ES-I3 (cell line): ENCODE measurements at regions not wholly inside any gene's neighbourhood (a gene's known extent, or its start where the extent isn't known, plus 50 kb on each side); places are given as distances from the start of the nearest gene placed in this dataset.

ENCODE experiments used
- H3K36me3 ChIP-seq: 2 replicates; pipeline ENCODE4 v1.6.1; 2013; ENCODE audit warnings: mild to moderate bottlenecking, low read length, control low read depth, moderate library complexity; ENCODE audit not compliant: insufficient read depth
- H3K4me1 ChIP-seq: 2 replicates; pipeline ENCODE4 v1.6.1; 2013; ENCODE audit warnings: mild to moderate bottlenecking, control low read depth, low read length; ENCODE audit not compliant: insufficient read depth
- H3K9ac ChIP-seq: 2 replicates; pipeline ENCODE4 v1.6.1; 2013; ENCODE audit warnings: low read depth, mild to moderate bottlenecking, low read length, moderate library complexity
- H3K9me3 ChIP-seq: 2 replicates; pipeline ENCODE4 v1.6.1; 2013; ENCODE audit warnings: mild to moderate bottlenecking, low read length, moderate library complexity; ENCODE audit not compliant: control insufficient read depth, insufficient read depth

DNA sequence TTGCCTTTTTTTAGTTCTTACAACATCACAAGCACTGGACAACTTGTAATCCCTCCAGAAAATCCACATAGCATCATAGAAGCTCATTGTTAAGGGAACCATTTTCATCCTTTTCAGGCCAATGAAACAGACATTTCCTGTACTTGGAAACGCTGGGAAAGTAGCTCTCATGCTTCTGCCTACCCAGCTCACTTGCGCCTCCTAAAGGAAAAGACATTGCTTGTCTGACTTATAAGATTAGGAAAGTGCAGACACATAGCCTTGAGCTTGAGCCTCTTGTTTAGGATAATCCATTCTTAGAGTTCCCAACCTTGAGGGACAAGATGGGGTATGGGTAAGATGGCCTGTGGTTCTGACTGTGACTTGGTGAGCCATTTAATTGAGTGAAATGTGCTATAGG is 589.5 kb downstream of the NOVA1 start:
- H3K9ac ChIP-seq = no peak overlapping the region
- no peaks in the 10 kb centered on the region for H3K36me3 ChIP-seq
- H3K4me1 ChIP-seq = no peaks in the 10 kb centered on the region
- H3K9me3 ChIP-seq = no peaks in the 10 kb centered on the region

DNA sequence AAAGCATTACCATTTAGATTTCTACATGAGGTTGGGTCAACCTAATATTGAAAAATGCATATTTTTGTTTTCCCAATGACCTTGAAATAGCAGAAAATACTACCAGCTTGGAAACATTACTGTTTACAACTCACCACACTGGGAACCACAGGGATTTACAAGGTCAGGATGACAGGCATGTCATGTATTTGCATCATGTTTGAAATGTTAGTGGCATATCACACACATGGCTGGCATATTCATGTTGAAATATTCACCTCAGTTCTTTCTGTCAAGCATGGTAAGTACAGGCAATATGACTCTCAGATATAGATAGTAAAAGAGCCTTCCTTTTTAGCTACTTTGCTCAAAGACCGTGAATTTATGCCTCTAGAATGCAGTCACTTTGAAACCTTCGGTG is 593.5 kb downstream of the NOVA1 start:
- Histone ChIP-seq H3K36me3 (no peaks in the 10 kb centered on the region), H3K9me3 (no peaks in the 10 kb centered on the region), H3K9ac (no peak overlapping the region), H3K4me1 (no peaks in the 10 kb centered on the region)

DNA sequence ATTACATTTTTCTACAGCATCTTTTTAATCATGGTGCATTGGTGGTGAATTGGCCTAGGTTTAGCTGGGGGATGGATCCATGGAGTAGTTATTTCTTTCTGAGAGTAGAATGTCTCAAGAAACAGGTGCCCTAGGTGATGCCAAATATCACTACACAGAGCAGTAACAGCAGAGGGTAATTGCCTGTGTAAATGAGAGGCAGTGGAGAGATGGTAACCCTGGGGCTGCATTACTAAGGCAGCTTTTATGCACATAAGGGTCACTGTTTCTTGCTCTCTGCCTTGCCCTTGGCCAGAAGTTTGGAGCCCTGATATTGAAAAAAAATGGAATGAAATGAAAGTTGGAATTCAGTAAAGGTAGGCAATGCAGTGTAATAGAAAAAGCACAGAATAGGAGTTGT is 604.0 kb downstream of the NOVA1 start:
- Histone ChIP-seq H3K4me1 (no peaks in the 10 kb centered on the region), H3K9me3 (no peaks in the 10 kb centered on the region), H3K36me3 (no peaks in the 10 kb centered on the region), H3K9ac (no peak overlapping the region)

DNA sequence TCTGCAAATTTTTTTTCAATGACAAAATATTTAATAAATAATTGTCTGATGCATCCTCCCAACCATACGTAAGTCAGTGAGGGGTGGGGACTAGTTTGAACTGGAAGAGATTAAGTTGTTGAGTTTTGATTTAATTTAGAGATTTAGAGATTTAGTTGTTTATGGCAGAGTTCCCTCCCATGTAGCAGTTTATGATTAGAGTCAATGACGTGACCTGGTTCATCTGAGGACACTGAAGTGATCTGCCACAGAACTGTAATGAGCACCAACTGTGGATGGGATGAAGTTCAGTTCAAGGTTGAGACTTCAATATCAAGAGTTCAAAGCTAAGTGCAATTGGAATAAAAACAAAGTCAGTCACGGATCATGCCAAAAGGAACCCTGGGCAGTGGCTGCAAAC is 609.3 kb downstream of the NOVA1 start:
- Histone ChIP-seq H3K9ac (no peak overlapping the region), H3K36me3 (no peaks in the 10 kb centered on the region), H3K9me3 (no peaks in the 10 kb centered on the region), H3K4me1 (no peaks in the 10 kb centered on the region)

DNA sequence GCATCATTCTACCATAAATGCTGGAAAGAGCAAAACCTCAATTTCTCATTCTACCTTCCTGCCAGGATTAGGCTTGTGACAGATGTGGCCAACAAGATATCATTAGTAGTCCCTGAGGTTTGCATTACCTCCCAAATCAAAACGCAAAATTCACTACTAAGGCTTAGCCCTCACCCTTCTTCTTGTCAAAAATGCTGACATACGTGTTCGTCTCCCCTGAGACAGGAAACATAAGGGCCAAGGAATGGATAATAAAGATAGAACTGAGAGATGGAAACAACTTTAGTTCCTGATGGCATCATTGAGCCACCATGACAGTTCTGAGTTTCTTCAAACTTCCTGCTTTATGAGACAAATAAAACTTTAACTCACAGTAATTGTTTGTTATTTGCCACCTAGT is 642.1 kb downstream of the NOVA1 start:
- Histone ChIP-seq H3K4me1 (no peaks in the 10 kb centered on the region), H3K9ac (no peak overlapping the region), H3K36me3 (no peaks in the 10 kb centered on the region), H3K9me3 (no peaks in the 10 kb centered on the region)

DNA sequence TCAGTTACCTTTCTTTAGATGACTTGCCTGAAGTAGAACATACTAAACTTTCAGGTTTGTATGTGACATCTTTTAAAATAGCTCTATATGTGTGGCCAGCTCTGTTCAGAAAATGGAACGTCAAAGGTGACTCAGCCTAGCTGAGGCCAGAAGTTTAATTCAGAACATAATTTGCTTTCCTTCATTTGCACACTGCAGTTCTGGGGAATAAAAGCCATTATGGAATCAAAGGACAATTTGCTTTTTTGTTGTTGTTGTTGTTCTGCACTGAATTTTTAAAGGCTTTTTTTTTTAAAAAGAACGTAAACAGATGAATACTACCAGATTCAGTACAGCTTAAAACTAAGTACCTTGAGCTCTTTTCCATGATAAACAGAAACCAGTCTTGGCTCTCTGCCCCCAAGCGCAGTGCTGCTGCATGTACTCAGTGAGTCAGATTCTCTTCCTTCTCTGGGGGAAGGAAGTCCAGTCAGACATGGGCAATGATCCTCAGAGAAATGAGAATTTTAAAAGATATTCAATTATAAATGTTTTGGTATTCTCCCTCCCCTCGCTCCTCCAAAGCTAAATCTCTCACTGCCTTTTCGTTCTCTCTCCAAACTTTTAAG is 644.2 kb downstream of the NOVA1 start:
- no peaks in the 10 kb centered on the region for H3K36me3 ChIP-seq
- no peak overlapping the region for H3K9ac ChIP-seq
- no peaks in the 10 kb centered on the region for H3K9me3 ChIP-seq
- H3K4me1 ChIP-seq = no peaks in the 10 kb centered on the region

DNA sequence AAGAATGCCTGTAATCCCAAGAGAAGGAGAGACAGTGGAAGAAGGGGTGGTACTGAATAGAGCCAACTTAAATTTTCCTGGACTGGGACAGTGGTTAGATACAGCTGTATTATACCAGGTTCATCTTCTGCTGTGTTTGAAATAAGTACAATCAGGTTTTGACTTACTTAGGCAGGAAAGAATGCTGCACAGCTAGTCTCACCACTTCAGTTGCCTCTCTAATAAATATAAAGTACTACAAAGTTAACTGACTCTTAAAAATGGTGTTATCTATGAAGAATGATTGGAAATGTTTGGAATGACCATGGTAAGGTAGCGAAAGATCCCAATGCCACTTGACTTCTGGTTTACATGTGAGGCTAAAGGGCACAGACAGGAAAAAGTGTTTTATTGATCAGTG is 652.1 kb downstream of the NOVA1 start:
- no peaks in the 10 kb centered on the region for H3K36me3 ChIP-seq
- no peaks in the 10 kb centered on the region for H3K9me3 ChIP-seq
- no peak overlapping the region for H3K9ac ChIP-seq
- H3K4me1 ChIP-seq = no peaks in the 10 kb centered on the region

DNA sequence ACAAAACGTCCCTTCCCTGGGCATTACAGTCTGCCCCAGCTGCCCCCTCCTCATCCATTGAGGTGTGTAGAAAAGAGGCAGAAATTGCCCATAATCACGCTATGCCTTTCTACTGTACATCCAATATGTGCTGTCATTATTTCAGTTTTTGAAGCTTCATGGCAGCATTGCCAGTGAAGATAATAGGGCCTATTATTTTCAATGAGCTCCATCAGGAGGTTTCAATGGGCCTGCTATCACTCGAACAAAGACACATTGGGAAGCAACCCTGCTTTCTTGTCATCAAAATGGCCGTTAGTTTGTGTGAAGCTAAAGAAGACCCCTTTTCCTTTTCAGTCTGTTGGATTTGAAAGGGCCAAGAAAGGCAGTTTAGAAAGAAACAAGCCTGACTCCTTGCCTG is 653.8 kb downstream of the NOVA1 start:
- Histone ChIP-seq H3K9me3 (no peaks in the 10 kb centered on the region), H3K4me1 (no peaks in the 10 kb centered on the region), H3K9ac (no peak overlapping the region), H3K36me3 (no peaks in the 10 kb centered on the region)

DNA sequence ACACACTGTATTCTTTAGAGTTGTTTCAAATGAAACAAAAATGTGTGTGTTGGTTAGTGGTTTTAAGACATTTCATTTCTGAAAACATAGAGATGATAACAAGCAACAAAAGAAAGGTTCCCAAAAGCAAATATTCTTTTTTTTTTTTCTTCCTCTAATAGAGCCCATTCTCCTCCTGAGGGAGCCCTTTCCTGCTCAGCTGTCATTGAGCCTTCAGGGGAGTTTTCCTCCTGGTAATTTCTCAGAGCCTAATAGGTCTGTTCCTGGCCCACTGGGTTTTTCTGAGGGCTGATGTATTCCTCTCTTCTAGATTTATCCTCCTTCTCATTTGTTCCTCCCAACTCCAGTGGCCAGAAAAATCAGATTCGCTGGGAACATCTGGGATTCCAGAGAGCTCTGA is 654.5 kb downstream of the NOVA1 start:
- Histone ChIP-seq H3K9me3 (no peaks in the 10 kb centered on the region), H3K4me1 (no peaks in the 10 kb centered on the region), H3K9ac (no peak overlapping the region), H3K36me3 (no peaks in the 10 kb centered on the region)

DNA sequence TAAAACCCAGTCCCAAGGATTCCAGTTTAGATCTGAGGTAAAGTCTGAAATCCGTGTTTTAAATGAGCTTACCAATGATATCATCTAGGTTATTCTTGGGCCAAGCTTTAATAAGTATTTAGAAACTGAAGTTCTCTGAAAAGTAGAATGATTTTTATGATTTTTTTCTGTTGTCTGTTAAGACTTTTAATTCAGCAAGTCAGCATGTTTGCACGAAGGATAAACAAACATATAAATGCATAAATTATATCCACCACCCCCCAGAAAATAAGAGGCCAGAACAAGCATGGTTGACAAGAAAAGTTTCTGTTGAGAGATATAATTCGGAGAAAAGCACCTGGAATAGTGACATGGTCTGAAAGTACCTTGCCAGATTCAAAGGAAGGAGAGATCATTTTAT is 655.7 kb downstream of the NOVA1 start:
- Histone ChIP-seq H3K36me3 (no peaks in the 10 kb centered on the region), H3K9me3 (no peaks in the 10 kb centered on the region), H3K4me1 (no peaks in the 10 kb centered on the region), H3K9ac (no peak overlapping the region)

DNA sequence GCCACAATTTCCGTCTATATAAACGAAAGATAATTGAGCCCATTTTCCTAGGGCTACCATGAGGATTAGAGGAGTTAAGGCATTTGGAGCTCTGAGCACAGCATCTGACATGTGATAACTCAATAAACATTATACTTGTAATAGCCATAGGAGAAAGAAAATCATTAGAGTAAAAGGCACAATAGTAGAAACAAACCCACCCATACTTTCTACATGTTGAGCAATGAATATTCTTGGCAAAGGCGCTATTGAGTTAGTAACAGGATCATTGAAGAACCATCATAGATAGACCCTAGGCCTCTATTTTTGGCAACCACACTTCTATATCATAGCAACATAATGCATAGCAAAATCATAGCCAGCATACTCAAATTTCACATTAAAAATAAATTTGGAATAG is 664.1 kb downstream of the NOVA1 start:
- no peaks in the 10 kb centered on the region for H3K9me3 ChIP-seq
- no peaks in the 10 kb centered on the region for H3K4me1 ChIP-seq
- H3K36me3 ChIP-seq = no peaks in the 10 kb centered on the region
- H3K9ac ChIP-seq = no peak overlapping the region

DNA sequence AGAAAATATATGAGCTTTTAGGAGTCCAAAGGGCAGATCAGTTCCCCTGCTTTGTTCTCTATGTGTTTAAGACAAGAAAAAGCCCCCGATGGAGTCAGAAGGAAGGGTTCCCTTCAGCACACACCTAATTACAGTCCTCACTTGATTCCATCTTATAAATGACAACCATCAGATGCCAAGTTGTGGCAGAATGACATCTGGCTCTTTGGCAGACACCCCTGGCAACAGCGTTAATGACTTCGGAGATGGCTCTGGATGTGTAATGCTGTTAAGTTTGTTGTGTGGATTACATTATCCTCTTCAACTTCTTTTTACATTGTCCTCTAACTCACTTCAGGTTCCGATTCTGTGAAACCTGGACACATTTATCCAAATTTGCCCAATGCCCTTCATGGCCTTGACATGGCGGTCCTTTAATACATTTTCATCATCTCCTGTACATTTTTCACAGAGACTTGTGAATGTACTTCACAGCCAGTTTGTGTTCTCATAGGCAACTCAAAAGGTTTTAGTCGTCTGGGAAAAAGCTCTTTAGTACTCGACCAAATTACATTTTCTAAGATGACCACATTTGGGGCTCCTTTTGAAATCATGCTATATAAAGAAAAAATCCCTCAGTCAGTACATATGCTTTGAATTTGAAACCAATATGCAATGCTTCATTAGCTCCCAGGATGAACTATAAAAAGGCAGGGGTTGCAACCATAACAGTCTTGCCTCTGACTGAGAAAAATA is 667.8 kb downstream of the NOVA1 start:
- no peaks in the 10 kb centered on the region for H3K9me3 ChIP-seq

DNA sequence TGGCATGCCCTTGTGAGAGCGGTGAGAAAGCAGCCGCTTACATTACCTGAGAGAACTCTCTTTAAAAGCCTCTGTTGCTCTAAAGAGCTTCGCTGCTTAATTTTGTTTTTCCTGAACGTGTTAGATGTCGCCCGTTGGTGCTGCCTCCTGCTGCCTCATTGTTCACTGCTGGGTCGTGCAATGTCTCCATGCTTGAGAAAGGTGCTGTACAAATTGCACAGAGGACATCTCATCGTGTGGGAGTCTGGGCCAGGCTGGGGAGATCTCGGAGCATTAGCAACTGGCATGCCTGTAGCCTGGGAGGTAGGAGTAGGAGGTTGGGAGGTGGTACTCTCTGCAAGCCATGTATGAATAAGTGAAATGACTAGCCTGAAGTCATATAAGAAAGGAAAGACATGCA is 686.0 kb downstream of the NOVA1 start:
- no peaks in the 10 kb centered on the region for H3K36me3 ChIP-seq
- H3K9me3 ChIP-seq = no peaks in the 10 kb centered on the region
- no peak overlapping the region for H3K9ac ChIP-seq
- H3K4me1 ChIP-seq = no peaks in the 10 kb centered on the region

More for the DNA sequence above, 667.8 kb downstream of the NOVA1 start:
- Histone ChIP-seq H3K9ac (no peak overlapping the region), H3K36me3 (no peaks in the 10 kb centered on the region), H3K4me1 (no peaks in the 10 kb centered on the region)

DNA sequence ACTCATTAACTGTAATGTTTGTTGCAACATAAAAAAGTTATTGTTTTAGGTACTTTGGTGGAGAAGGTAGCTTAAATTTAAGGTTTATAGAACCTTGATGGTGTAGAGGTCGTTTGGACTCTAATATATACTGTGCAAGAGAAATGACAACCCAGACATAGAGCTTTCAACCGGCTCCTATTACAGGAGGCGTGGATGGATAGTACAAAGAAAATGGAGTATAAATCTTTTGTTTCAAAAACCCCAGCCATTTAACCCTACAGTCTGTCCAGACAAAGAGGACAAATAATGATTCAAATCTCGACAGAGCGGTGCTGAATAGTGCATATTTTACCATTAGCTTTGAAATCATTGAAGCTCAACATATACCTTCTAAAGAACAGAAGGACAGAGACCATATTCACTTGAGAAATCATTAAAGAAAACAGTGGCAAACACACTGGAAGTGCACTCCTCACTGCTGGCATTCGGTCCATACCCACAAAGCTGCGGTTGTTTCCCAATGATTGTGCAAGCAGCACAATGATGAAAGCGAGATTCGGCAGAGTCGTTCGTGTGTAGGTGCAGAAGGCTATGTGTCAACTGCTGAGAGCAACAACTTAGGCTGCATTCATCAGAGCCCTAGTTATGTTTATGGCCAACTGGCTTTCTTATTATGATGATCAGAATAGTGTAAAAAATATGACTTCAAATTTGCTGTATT is 688.6 kb downstream of the NOVA1 start:
- Histone ChIP-seq H3K4me1 (no peaks in the 10 kb centered on the region), H3K36me3 (no peaks in the 10 kb centered on the region), H3K9ac (no peak overlapping the region), H3K9me3 (no peaks in the 10 kb centered on the region)
